Stimulated activated naive CD8-positive, alpha-beta T cell treated with anti-CD3 and anti-CD28 coated beads, Interleukin-15, Interleukin-2, amounts not matched to agents 100 ng/mL and 50 ng/mL, for 24 hours (primary cell): ENCODE measurements at regions not wholly inside any gene's neighbourhood (a gene's known extent, or its start where the extent isn't known, plus 50 kb on each side); places are given as distances from the start of the nearest gene placed in this dataset.

Experiments used
- H3K27ac Mint-ChIP-seq: one replicate; pipeline ENCODE4 v1.8.0; 2021; ENCODE audit warnings: mild to moderate bottlenecking, mixed read lengths
- H3K27me3 Mint-ChIP-seq: one replicate; pipeline ENCODE4 v1.8.0; 2021; ENCODE audit warnings: mixed read lengths
- H3K36me3 Mint-ChIP-seq: one replicate; pipeline ENCODE4 v1.8.0; 2021; ENCODE audit warnings: low read depth, mixed read lengths
- H3K4me1 Mint-ChIP-seq: one replicate; pipeline ENCODE4 v1.8.0; 2021; ENCODE audit warnings: low read depth, mixed read lengths
- H3K4me3 Mint-ChIP-seq: one replicate; pipeline ENCODE4 v1.8.0; 2021; ENCODE audit warnings: mild to moderate bottlenecking, mixed read lengths
- H3K9me3 Mint-ChIP-seq: one replicate; pipeline ENCODE4 v1.8.0; 2021; ENCODE audit warnings: mixed read lengths

GRCh38 chr1:56032096-56032676 lies 547.2 kb downstream of the PLPP3 start:
- Mint-ChIP-seq H3K27ac (no peak overlapping the region), H3K27me3 (peaks cover 15% of the 10 kb centered on the region), H3K9me3 (no peaks in the 10 kb centered on the region), H3K4me1 (no peaks in the 10 kb centered on the region), H3K36me3 (no peaks in the 10 kb centered on the region), H3K4me3 (no peak overlapping the region)

GRCh38 chr1:56031001-56031400 lies 548.4 kb downstream of the PLPP3 start:
- no peaks in the 10 kb centered on the region for H3K9me3 Mint-ChIP-seq
- no peaks in the 10 kb centered on the region for H3K4me1 Mint-ChIP-seq
- no peak overlapping the region for H3K4me3 Mint-ChIP-seq
- peaks cover 15% of the 10 kb centered on the region for H3K27me3 Mint-ChIP-seq
- no peaks in the 10 kb centered on the region for H3K36me3 Mint-ChIP-seq
- H3K27ac Mint-ChIP-seq = no peak overlapping the region

- Mint-ChIP-seq H3K4me3 (no peak overlapping the region), H3K27ac (no peak overlapping the region), H3K36me3 (no peaks in the 10 kb centered on the region), H3K27me3 (peaks cover 15% of the 10 kb centered on the region), H3K4me1 (no peaks in the 10 kb centered on the region), H3K9me3 (no peaks in the 10 kb centered on the region)
These were observed 549.9 kb downstream of the PLPP3 start for GRCh38 chr1:56029319-56030003.

- no peak overlapping the region for H3K4me3 Mint-ChIP-seq
- no peaks in the 10 kb centered on the region for H3K4me1 Mint-ChIP-seq
- peaks cover 15% of the 10 kb centered on the region for H3K27me3 Mint-ChIP-seq
- H3K9me3 Mint-ChIP-seq = no peaks in the 10 kb centered on the region
- H3K27ac Mint-ChIP-seq = no peak overlapping the region
- no peaks in the 10 kb centered on the region for H3K36me3 Mint-ChIP-seq
These were observed 550.5 kb downstream of the PLPP3 start for GRCh38 chr1:56028911-56029310.

GRCh38 chr1:56028244-56028643 lies 551.1 kb downstream of the PLPP3 start:
- Mint-ChIP-seq H3K27ac (no peak overlapping the region), H3K9me3 (no peaks in the 10 kb centered on the region), H3K4me1 (no peaks in the 10 kb centered on the region), H3K36me3 (no peaks in the 10 kb centered on the region), H3K4me3 (no peak overlapping the region), H3K27me3 (peaks cover 15% of the 10 kb centered on the region)

GRCh38 chr1:56025942-56026341 lies 553.4 kb downstream of the PLPP3 start:
- H3K9me3 Mint-ChIP-seq = peaks cover under 1% of the 10 kb centered on the region
- H3K27me3 Mint-ChIP-seq = peaks cover 4% of the 10 kb centered on the region
- no peak overlapping the region for H3K27ac Mint-ChIP-seq
- no peaks in the 10 kb centered on the region for H3K4me1 Mint-ChIP-seq
- no peak overlapping the region for H3K4me3 Mint-ChIP-seq
- no peaks in the 10 kb centered on the region for H3K36me3 Mint-ChIP-seq

- Mint-ChIP-seq H3K9me3 (peaks cover 8% of the 10 kb centered on the region), H3K27me3 (peaks cover 4% of the 10 kb centered on the region)
These were observed 555.2 kb downstream of the PLPP3 start for GRCh38 chr1:56024155-56024554.

GRCh38 chr1:56019922-56020321 lies 559.4 kb downstream of the PLPP3 start:
- Mint-ChIP-seq H3K27me3 (peaks cover 4% of the 10 kb centered on the region), H3K9me3 (peaks cover 8% of the 10 kb centered on the region), H3K27ac (no peak overlapping the region)

More at GRCh38 chr1:56024155-56024554, 555.2 kb downstream of the PLPP3 start:
- no peak overlapping the region for H3K4me3 Mint-ChIP-seq
- no peak overlapping the region for H3K27ac Mint-ChIP-seq
- no peaks in the 10 kb centered on the region for H3K36me3 Mint-ChIP-seq
- H3K4me1 Mint-ChIP-seq = no peaks in the 10 kb centered on the region

GRCh38 chr1:56019472-56019871 lies 559.9 kb downstream of the PLPP3 start:
- Mint-ChIP-seq H3K4me1 (no peaks in the 10 kb centered on the region), H3K9me3 (peaks cover 8% of the 10 kb centered on the region), H3K27me3 (peaks cover 4% of the 10 kb centered on the region), H3K27ac (no peak overlapping the region), H3K36me3 (no peaks in the 10 kb centered on the region), H3K4me3 (no peak overlapping the region)

More at GRCh38 chr1:56019922-56020321, 559.4 kb downstream of the PLPP3 start:
- no peaks in the 10 kb centered on the region for H3K36me3 Mint-ChIP-seq
- no peak overlapping the region for H3K4me3 Mint-ChIP-seq
- no peaks in the 10 kb centered on the region for H3K4me1 Mint-ChIP-seq

GRCh38 chr1:56017336-56017735 lies 562.0 kb downstream of the PLPP3 start:
- no peak overlapping the region for H3K27ac Mint-ChIP-seq
- peaks cover 8% of the 10 kb centered on the region for H3K9me3 Mint-ChIP-seq
- H3K36me3 Mint-ChIP-seq = no peaks in the 10 kb centered on the region
- no peak overlapping the region for H3K4me3 Mint-ChIP-seq
- H3K4me1 Mint-ChIP-seq = no peaks in the 10 kb centered on the region
- peaks cover 4% of the 10 kb centered on the region for H3K27me3 Mint-ChIP-seq

GRCh38 chr1:56003846-56004245 lies 575.5 kb downstream of the PLPP3 start:
- Mint-ChIP-seq H3K4me3 (no peak overlapping the region), H3K27me3 (no peaks in the 10 kb centered on the region), H3K36me3 (no peaks in the 10 kb centered on the region), H3K4me1 (no peaks in the 10 kb centered on the region), H3K9me3 (peaks cover 2% of the 10 kb centered on the region), H3K27ac (no peak overlapping the region)

GRCh38 chr1:56002231-56002630 lies 577.1 kb downstream of the PLPP3 start:
- Mint-ChIP-seq H3K36me3 (no peaks in the 10 kb centered on the region), H3K4me1 (no peaks in the 10 kb centered on the region), H3K27me3 (no peaks in the 10 kb centered on the region), H3K27ac (no peak overlapping the region), H3K9me3 (peaks cover 4% of the 10 kb centered on the region), H3K4me3 (no peak overlapping the region)

- no peak overlapping the region for H3K27ac Mint-ChIP-seq
- no peaks in the 10 kb centered on the region for H3K4me1 Mint-ChIP-seq
- no peak overlapping the region for H3K4me3 Mint-ChIP-seq
- H3K9me3 Mint-ChIP-seq = peaks cover 10% of the 10 kb centered on the region
- no peaks in the 10 kb centered on the region for H3K27me3 Mint-ChIP-seq
- no peaks in the 10 kb centered on the region for H3K36me3 Mint-ChIP-seq
These were observed 578.9 kb downstream of the PLPP3 start for GRCh38 chr1:56000424-56000823.

- peaks cover 14% of the 10 kb centered on the region for H3K9me3 Mint-ChIP-seq
- H3K27me3 Mint-ChIP-seq = no peaks in the 10 kb centered on the region
- no peak overlapping the region for H3K27ac Mint-ChIP-seq
- no peak overlapping the region for H3K4me3 Mint-ChIP-seq
- H3K4me1 Mint-ChIP-seq = no peaks in the 10 kb centered on the region
- no peaks in the 10 kb centered on the region for H3K36me3 Mint-ChIP-seq
These were observed 581.8 kb downstream of the PLPP3 start for GRCh38 chr1:55997536-55997935.

GRCh38 chr1:55993646-55994318 lies 585.6 kb downstream of the PLPP3 start:
- H3K4me3 Mint-ChIP-seq = no peak overlapping the region
- no peaks in the 10 kb centered on the region for H3K27me3 Mint-ChIP-seq
- no peaks in the 10 kb centered on the region for H3K4me1 Mint-ChIP-seq
- no peaks in the 10 kb centered on the region for H3K36me3 Mint-ChIP-seq
- H3K9me3 Mint-ChIP-seq = peaks cover 11% of the 10 kb centered on the region
- H3K27ac Mint-ChIP-seq = no peak overlapping the region
